Loucy (cell line): ENCODE measurements at regions not wholly inside any gene's neighbourhood (a gene's known extent, or its start where the extent isn't known, plus 50 kb on each side); places are given as distances from the start of the nearest gene placed in this dataset.
"Not testable (repeated sequence)": the region's sequence is repeated elsewhere in the genome, so short reads cannot be mapped to it uniquely, and the experiment has no call there.

ENCODE experiments used
- H2AFZ ChIP-seq: fragments of 200-600 bp; sonication (generic); 2 replicates; pipeline ENCODE4 v1.6.0; 2016; ENCODE audit warnings: antibody characterized with exemption, mild to moderate bottlenecking, low read length, moderate library complexity
- H3F3A ChIP-seq: fragments of 200-600 bp; 2 replicates; pipeline ENCODE4 v1.6.0; 2016; ENCODE audit warnings: antibody characterized with exemption, low read depth, mild to moderate bottlenecking
- H3K27me3 ChIP-seq: fragments of 200-600 bp; sonication (generic); 2 replicates; pipeline ENCODE4 v1.6.1; 2014; ENCODE audit warnings: low read length, mild to moderate bottlenecking; ENCODE audit not compliant: insufficient read depth, poor library complexity, severe bottlenecking
- H3K36me3 ChIP-seq: fragments of 200-600 bp; sonication (generic); 2 replicates; pipeline ENCODE4 v1.6.1; 2016; ENCODE audit warnings: low read length; ENCODE audit not compliant: insufficient read depth
- H3K4me1 ChIP-seq: fragments of 200-600 bp; sonication (generic); 2 replicates; pipeline ENCODE4 v1.5.1; 2014; ENCODE audit warnings: low read length, mild to moderate bottlenecking; ENCODE audit not compliant: insufficient read depth, poor library complexity, severe bottlenecking
- H3K4me2 ChIP-seq: fragments of 200-600 bp; sonication (generic); 2 replicates; pipeline ENCODE4 v1.6.0; 2014; ENCODE audit warnings: antibody characterized with exemption, low read length, low read depth, mild to moderate bottlenecking; ENCODE audit not compliant: poor library complexity, severe bottlenecking
- H3K4me3 ChIP-seq: fragments of 200-600 bp; sonication (generic); 2 replicates; pipeline ENCODE4 v1.5.1; 2014; ENCODE audit warnings: low read length, mild to moderate bottlenecking, mixed read lengths; ENCODE audit not compliant: poor library complexity, severe bottlenecking
- H3K79me2 ChIP-seq: fragments of 200-600 bp; sonication (generic); 2 replicates; pipeline ENCODE4 v1.6.1; 2014; ENCODE audit warnings: low read length; ENCODE audit not compliant: insufficient read depth
- H3K9ac ChIP-seq: fragments of 200-600 bp; sonication (generic); 2 replicates; pipeline ENCODE4 v1.6.0; 2014; ENCODE audit warnings: mild to moderate bottlenecking, low read depth, low read length, moderate library complexity; ENCODE audit not compliant: poor library complexity, severe bottlenecking
- H3K9me2 ChIP-seq: fragments of 200-600 bp; sonication (generic); replicated peaks from 2 replicates; pipeline ENCODE4 v1.6.1; 2016; ENCODE audit warnings: low read depth, low read length, mixed read lengths
- H3K9me3 ChIP-seq: fragments of 200-600 bp; sonication (generic); 2 replicates; pipeline ENCODE4 v1.6.1; 2014; ENCODE audit warnings: mild to moderate bottlenecking, antibody characterized with exemption, low read length, low read depth; ENCODE audit not compliant: insufficient read depth
- H4K20me1 ChIP-seq: fragments of 200-600 bp; sonication (generic); 2 replicates; pipeline ENCODE4 v1.6.0; 2014; ENCODE audit warnings: antibody characterized with exemption, low read length, mild to moderate bottlenecking; ENCODE audit not compliant: insufficient read depth, poor library complexity, severe bottlenecking
- EZH2phosphoT487 ChIP-seq: fragments of 200-600 bp; IDR thresholded peaks from 2 replicates; pipeline ENCODE4 v1.6.1; 2018; ENCODE audit warnings: antibody characterized with exemption, mild to moderate bottlenecking, moderate library complexity, borderline replicate concordance
- TF ChIP-seq, protein P1 (sequence below): fragments of 200-600 bp; sonication (generic); conservative IDR thresholded peaks from 2 replicates; pipeline ENCODE4 v1.5.1; 2014; ENCODE audit warnings: mild to moderate bottlenecking, antibody characterized with exemption, low read length

DNA sequence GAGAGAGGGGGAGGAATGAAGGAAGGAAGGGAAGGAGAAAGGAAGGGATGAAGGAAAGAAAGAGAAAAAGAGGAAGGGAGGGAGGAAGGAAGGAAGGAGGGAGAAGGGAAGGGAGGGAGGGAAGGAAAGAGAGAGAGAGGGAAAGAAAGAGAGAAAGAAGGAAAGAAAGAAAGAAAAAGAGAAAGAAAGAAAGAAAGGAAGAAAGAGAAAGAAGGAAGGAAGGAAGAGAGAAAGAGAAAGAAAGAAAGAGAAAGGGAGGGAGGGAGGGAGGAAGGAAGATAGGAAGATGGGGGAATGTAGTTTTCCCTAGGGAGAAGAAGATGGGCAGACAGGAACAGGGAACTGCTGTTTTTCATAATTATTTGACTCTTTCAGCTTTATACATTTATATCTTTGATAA lies 115.1 kb upstream of the CXADR start:
- Histone ChIP-seq H3K9ac (no peak overlapping the region), H3F3A (no peaks in the 10 kb centered on the region), H3K79me2 (no peaks in the 10 kb centered on the region), H3K9me2 (no peaks in the 10 kb centered on the region), H2AFZ (no peak overlapping the region), H3K4me3 (no peak overlapping the region), H4K20me1 (no peaks in the 10 kb centered on the region), H3K27me3 (no peaks in the 10 kb centered on the region), H3K4me1 (no peaks in the 10 kb centered on the region), H3K9me3 (no peaks in the 10 kb centered on the region), H3K36me3 (no peaks in the 10 kb centered on the region), H3K4me2 (no peak overlapping the region)
- no peak for TF ChIP-seq EZH2phosphoT487
- TF ChIP-seq, protein P1, sequence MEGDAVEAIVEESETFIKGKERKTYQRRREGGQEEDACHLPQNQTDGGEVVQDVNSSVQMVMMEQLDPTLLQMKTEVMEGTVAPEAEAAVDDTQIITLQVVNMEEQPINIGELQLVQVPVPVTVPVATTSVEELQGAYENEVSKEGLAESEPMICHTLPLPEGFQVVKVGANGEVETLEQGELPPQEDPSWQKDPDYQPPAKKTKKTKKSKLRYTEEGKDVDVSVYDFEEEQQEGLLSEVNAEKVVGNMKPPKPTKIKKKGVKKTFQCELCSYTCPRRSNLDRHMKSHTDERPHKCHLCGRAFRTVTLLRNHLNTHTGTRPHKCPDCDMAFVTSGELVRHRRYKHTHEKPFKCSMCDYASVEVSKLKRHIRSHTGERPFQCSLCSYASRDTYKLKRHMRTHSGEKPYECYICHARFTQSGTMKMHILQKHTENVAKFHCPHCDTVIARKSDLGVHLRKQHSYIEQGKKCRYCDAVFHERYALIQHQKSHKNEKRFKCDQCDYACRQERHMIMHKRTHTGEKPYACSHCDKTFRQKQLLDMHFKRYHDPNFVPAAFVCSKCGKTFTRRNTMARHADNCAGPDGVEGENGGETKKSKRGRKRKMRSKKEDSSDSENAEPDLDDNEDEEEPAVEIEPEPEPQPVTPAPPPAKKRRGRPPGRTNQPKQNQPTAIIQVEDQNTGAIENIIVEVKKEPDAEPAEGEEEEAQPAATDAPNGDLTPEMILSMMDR = no peak

DNA sequence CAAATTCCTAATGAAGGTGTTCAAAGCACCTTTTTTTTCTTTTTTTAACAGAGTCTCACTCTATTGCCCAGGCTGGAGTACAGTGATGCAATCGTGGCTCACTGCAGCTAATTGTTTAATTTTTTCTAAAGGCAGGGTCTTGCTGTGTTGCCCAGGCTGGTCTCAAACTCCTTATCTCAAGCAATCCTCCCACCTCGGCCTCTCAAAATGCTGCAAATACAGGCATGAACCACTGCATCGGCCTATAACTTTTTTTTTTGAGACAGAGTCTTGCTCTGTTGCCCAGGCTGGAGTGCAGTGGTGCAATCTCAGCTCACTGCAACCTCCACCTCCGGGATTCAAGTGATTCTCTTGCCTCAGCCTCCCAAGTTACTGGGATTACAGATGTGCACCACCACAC lies 113.9 kb upstream of the CXADR start:
- not testable (repeated sequence) for H3K9me3 ChIP-seq, H3K27me3 ChIP-seq, H3K4me3 ChIP-seq, H3K4me2 ChIP-seq, H3K9me2 ChIP-seq, H2AFZ ChIP-seq, H3K9ac ChIP-seq, H3K4me1 ChIP-seq, H3K36me3 ChIP-seq, H3K79me2 ChIP-seq, H3F3A ChIP-seq, H4K20me1 ChIP-seq

DNA sequence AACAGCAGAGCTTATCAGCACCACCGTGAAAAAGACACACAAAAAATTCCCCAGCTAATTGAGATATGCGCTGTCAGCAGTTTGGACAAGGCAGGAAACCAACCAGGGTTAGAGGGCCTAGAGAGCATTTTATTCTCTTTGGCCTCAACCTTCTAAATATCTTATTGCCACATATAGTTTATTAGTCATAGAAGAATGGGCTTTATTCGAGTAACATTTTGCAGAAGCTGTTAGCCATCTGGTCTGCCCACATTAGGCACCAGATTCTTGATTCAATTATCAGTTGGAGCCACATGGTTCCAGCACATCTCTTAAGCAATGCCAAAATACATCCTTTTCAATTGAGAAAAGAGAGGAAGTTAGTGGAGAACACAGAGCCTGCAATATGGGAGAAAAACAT lies 109.9 kb upstream of the CXADR start:
- Histone ChIP-seq H3K9ac (no peak overlapping the region), H3K9me2 (no peaks in the 10 kb centered on the region), H3K79me2 (no peaks in the 10 kb centered on the region), H3K27me3 (no peaks in the 10 kb centered on the region), H3F3A (no peaks in the 10 kb centered on the region), H3K9me3 (no peaks in the 10 kb centered on the region), H3K36me3 (no peaks in the 10 kb centered on the region), H2AFZ (no peak overlapping the region), H4K20me1 (no peaks in the 10 kb centered on the region), H3K4me3 (no peak overlapping the region), H3K4me1 (no peaks in the 10 kb centered on the region), H3K4me2 (no peak overlapping the region)
- TF ChIP-seq EZH2phosphoT487 = no peak
- TF ChIP-seq, protein P1 = no peak

DNA sequence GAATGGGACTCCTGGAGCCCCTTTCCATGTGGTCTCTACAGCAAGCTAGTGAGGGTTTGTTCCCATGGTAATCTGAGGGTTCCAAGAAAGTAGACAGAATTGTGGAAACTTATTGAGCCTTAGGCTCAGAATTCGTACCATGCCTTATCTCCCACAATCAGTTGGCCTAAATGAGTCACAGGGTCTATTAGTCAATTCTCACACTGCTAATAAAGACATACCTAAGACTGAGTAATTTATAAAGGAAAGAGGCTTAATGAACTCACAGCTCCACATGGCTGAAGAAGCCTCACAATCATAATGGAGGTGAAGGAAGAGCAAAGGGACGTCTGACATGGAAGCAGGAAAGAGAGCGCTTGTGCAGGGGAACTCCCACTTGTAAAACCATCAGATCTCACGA lies 106.6 kb upstream of the CXADR start:
- Histone ChIP-seq H2AFZ (no peak overlapping the region), H3K4me2 (no peak overlapping the region), H3K9me3 (no peaks in the 10 kb centered on the region), H3K27me3 (no peaks in the 10 kb centered on the region), H3K4me1 (no peaks in the 10 kb centered on the region), H3K36me3 (no peaks in the 10 kb centered on the region), H3K79me2 (no peaks in the 10 kb centered on the region), H3K9ac (no peak overlapping the region), H3F3A (no peaks in the 10 kb centered on the region), H3K4me3 (no peak overlapping the region), H4K20me1 (no peaks in the 10 kb centered on the region), H3K9me2 (no peaks in the 10 kb centered on the region)
- TF ChIP-seq, protein P1 = no peak
- TF ChIP-seq EZH2phosphoT487 = no peak
